ENCODE measurements at regions not wholly inside any gene's neighbourhood (a gene's known extent, or its start where the extent isn't known, plus 50 kb on each side); places are given as distances from the start of the nearest gene placed in this dataset.

DNA sequence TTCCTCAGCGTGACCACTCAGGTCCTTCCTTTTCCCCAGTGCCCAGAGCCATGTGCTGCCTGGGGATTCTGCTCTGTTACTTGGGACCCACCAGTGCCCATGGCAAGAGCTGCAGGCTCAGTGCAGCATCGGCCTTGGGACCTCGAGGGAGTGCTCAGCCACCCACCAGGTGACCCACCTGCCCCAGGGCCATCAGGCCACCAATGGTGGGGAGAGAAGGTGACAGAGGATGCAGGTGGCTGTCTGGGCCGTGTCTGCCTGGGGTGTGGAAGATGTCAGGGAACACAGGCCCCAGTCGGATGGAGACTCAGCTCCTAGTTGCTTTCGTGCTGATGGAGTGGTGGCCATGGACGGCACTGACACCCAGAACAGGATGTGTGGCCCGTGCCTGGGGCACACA is 104.7 kb upstream of the FAM20C start:
- TF ChIP-seq YY1 (IDR thresholded peaks at IDR 0.05; ENCODE audit: insufficient read depth, insufficient read length) (no peak), ZNF274 (IDR thresholded peaks at IDR 0.05; ENCODE audit: low read depth, low read length) (no peak), SUZ12 (IDR thresholded peaks at IDR 0.05; ENCODE audit: extremely low read depth, insufficient read depth, insufficient read length) (no peak)
